HCT116 (cell line): ENCODE measurements at regions not wholly inside any gene's neighbourhood (a gene's known extent, or its start where the extent isn't known, plus 50 kb on each side); places are given as distances from the start of the nearest gene placed in this dataset.

Source experiments
- ATAC-seq: fragments of 200-7000 bp; cut with Tn5 transposase; 2 replicates; pipeline ENCODE4 v1.9.1; 2020; ENCODE audit warnings: mild to moderate bottlenecking, moderate library complexity
- BruUV-seq: library from RNA; stranded (reverse); fragments of 400-500 nt; replicated peaks from 2 replicates; lab custom pipeline; 2021; lab: Mats Ljungman, UMichigan
- CTCF ChIA-PET: fragments of 300-600 bp; sonication (Branson Sonifier 250); formaldehyde crosslinking; loops from one replicate; lab custom pipeline; 2021; ENCODE audit warnings: antibody characterized with exemption; lab: Charles Lee
- POLR2A ChIA-PET: fragments of 300-600, 350-600 bp; sonication (Branson Sonifier 250); formaldehyde crosslinking; loops from one replicate; lab custom pipeline; 2021; ENCODE audit warnings: antibody characterized with exemption; lab: Charles Lee
- RAD21 ChIA-PET, 2 experiments: fragments of 300-600 bp; sonication (Branson Sonifier 250); formaldehyde crosslinking; loops; one replicate each; lab custom pipeline; 2023; ENCODE audit warnings: low total read pairs in 2 of 2; ENCODE audit not compliant: uncharacterized antibody in 2 of 2, unreplicated experiment in 2 of 2, low non-redundant PET in 1 of 2; lab: Charles Lee
- DNase-seq: peaks from one replicate; pipeline ENCODE4 v3.0.0-alpha.2; 2010; ENCODE audit warnings: low read depth, low spot score
- H2AFZ ChIP-seq: fragments of 200-600 bp; shearing (Covaris generic), sonication (generic); 2 replicates; pipeline ENCODE4 v1.6.1; 2017; ENCODE audit warnings: low read depth, mixed run types, mixed read lengths, antibody characterized with exemption, low read length; ENCODE audit not compliant: poor library complexity, severe bottlenecking
- H3K27ac ChIP-seq: 2 replicates; pipeline ENCODE4 v1.5.1; 2012; ENCODE audit warnings: low read depth, low read length
- H3K27me3 ChIP-seq: fragments of 200-600 bp; sonication (generic); 2 replicates; pipeline ENCODE4 v1.6.1; 2016; ENCODE audit warnings: mixed run types, low read length, mixed read lengths; ENCODE audit not compliant: insufficient read depth
- H3K36me3 ChIP-seq, 2 experiments: fragments of 200-500 bp in 1 of 2; fragments of 200-600 bp in 1 of 2; sonication (Bioruptor generic) in 1 of 2; sonication (generic) in 1 of 2; 2 replicates each; pipeline versions ENCODE4 v1.5.1 to v1.6.1; 2014 to 2016; ENCODE audit warnings: low read length in 2 of 2, inconsistent platforms in 1 of 2, mixed read lengths in 1 of 2, mixed run types in 1 of 2; ENCODE audit not compliant: insufficient read depth in 2 of 2, control insufficient read depth in 1 of 2
- H3K4me1 ChIP-seq, 2 experiments: fragments of 200-600 bp in 1 of 2; sonication (generic) in 1 of 2; 2 replicates each; pipeline versions ENCODE4 v1.5.1 to v1.6.1; 2012 to 2017; ENCODE audit warnings: low read length in 2 of 2, inconsistent platforms in 1 of 2, mild to moderate bottlenecking in 1 of 2, mixed read lengths in 1 of 2, mixed run types in 1 of 2, moderate library complexity in 1 of 2; ENCODE audit not compliant: insufficient read depth in 2 of 2, control insufficient read depth in 1 of 2
- H3K4me2 ChIP-seq: fragments of 200-600 bp; sonication (generic); 2 replicates; pipeline ENCODE4 v1.6.1; 2017; ENCODE audit warnings: mixed run types, low read length, mixed read lengths
- H3K4me3 ChIP-seq, 2 experiments: fragments of 200-600 bp in 1 of 2; sonication (generic) in 1 of 2; replicated peaks in 1 of 2; 2 replicates each; pipeline ENCODE4 v1.5.1; 2011 to 2016; ENCODE audit warnings: low read length in 2 of 2, control low read depth in 1 of 2, low read depth in 1 of 2, mild to moderate bottlenecking in 1 of 2, mixed read lengths in 1 of 2, mixed run types in 1 of 2
- H3K79me2 ChIP-seq: fragments of 200-600 bp; sonication (generic); 2 replicates; pipeline ENCODE4 v1.6.1; 2017; ENCODE audit warnings: mild to moderate bottlenecking, mixed run types, low read length, moderate library complexity, mixed read lengths; ENCODE audit not compliant: insufficient read depth
- H3K9ac ChIP-seq: fragments of 200-600 bp; sonication (generic); 2 replicates; pipeline ENCODE4 v1.6.1; 2016; ENCODE audit warnings: low read length, mixed read lengths
- H3K9me2 ChIP-seq: fragments of 200-600 bp; sonication (generic), shearing (Covaris generic); 2 replicates; pipeline ENCODE4 v1.6.1; 2017; ENCODE audit warnings: mixed run types, mild to moderate bottlenecking, moderate library complexity; ENCODE audit not compliant: insufficient read depth
- H3K9me3 ChIP-seq, 2 experiments: fragments of 200-500 bp in 1 of 2; fragments of 200-600 bp in 1 of 2; sonication (Bioruptor generic) in 1 of 2; sonication (generic) in 1 of 2; 2 replicates each; pipeline ENCODE4 v1.6.1; 2014 to 2017; ENCODE audit warnings: low read length in 2 of 2, mixed read lengths in 2 of 2, inconsistent platforms in 1 of 2, low read depth in 1 of 2, mild to moderate bottlenecking in 1 of 2, mixed run types in 1 of 2, moderate library complexity in 1 of 2; ENCODE audit not compliant: control insufficient read depth in 1 of 2, insufficient read depth in 1 of 2
- H4K20me1 ChIP-seq: fragments of 200-600 bp; sonication (generic), shearing (Covaris generic); 2 replicates; pipeline ENCODE4 v1.6.1; 2017; ENCODE audit warnings: mixed run types, mild to moderate bottlenecking, moderate library complexity; ENCODE audit not compliant: insufficient read depth
- ATF3 ChIP-seq: IDR thresholded peaks from 2 replicates; pipeline ENCODE4 v1.6.1; 2012
- EGR1 ChIP-seq: IDR thresholded peaks from 2 replicates; pipeline ENCODE4 v1.6.1; 2012; ENCODE audit warnings: low read depth
- ELF1 ChIP-seq: IDR thresholded peaks from 2 replicates; pipeline ENCODE4 v1.6.1; 2012; ENCODE audit warnings: low read depth, borderline replicate concordance
- EZH2 ChIP-seq: fragments of 200-600 bp; sonication (generic); IDR thresholded peaks from 2 replicates; pipeline ENCODE4 v1.6.1; 2017; ENCODE audit warnings: antibody characterized with exemption, mixed run types
- FOSL1 ChIP-seq: IDR thresholded peaks from 2 replicates; pipeline ENCODE4 v1.6.1; 2012; ENCODE audit warnings: low read depth
- POLR2AphosphoS5 ChIP-seq: IDR thresholded peaks from 2 replicates; pipeline ENCODE4 v1.6.1; 2011; ENCODE audit warnings: mild to moderate bottlenecking, low read depth, low read length, moderate library complexity
- REST ChIP-seq: IDR thresholded peaks from 2 replicates; pipeline ENCODE4 v1.6.1; 2012; ENCODE audit warnings: low read depth
- SRF ChIP-seq: IDR thresholded peaks from 2 replicates; pipeline ENCODE4 v1.6.1; 2012; ENCODE audit warnings: low read depth
- ZFX ChIP-seq: fragments of 450-650 bp; IDR thresholded peaks from 2 replicates; pipeline ENCODE4 v1.6.1; 2017
- intact Hi-C: fragments of 100-400 bp; cut with micrococcal nuclease; formaldehyde crosslinking; loops from 2 replicates; pipeline ENCODE4 v1.10.0; 2022

GRCh38 chr20:51116765-51117686 lies 94.1 kb upstream of the KCNG1 start:
- POLR2A ChIA-PET: no interaction called here
- RAD21 ChIA-PET: no interaction called here
- ATAC-seq: no peak
- Histone ChIP-seq H3K4me2 (no peak overlapping the region), H3K4me3 (no peak overlapping the region), H3K9me2 (no peaks in the 10 kb centered on the region), H3K27ac (no peak overlapping the region), H3K36me3 (no peaks in the 10 kb centered on the region), H3K9me3 (no peaks in the 10 kb centered on the region), H3K4me1 (0 out of 4 replicates have a peak, but pooled peaks cover 0 to 4% of the 10 kb centered on the region in 2 experiments), H2AFZ (no peak overlapping the region), H4K20me1 (no peaks in the 10 kb centered on the region), H3K9ac (no peak overlapping the region), H3K27me3 (peaks cover 8% of the 10 kb centered on the region), H3K79me2 (no peaks in the 10 kb centered on the region)
- intact Hi-C loops: no loop called here
- CTCF ChIA-PET: no interaction called here
- TF ChIP-seq ATF3 (no peak), REST (no peak)
- BruUV-seq: no TSS peak
- DNase-seq: no peak

GRCh38 chr20:51111290-51111689 lies 88.4 kb upstream of the KCNG1 start:
- DNase-seq: no peak
- Histone ChIP-seq H3K9ac (no peak overlapping the region), H3K79me2 (no peaks in the 10 kb centered on the region), H3K4me3 (no peak overlapping the region), H3K9me3 (no peaks in the 10 kb centered on the region), H3K4me2 (no peak overlapping the region), H3K4me1 (no peaks in the 10 kb centered on the region), H3K9me2 (no peaks in the 10 kb centered on the region), H3K27me3 (peaks cover 38% of the 10 kb centered on the region), H3K27ac (no peak overlapping the region), H3K36me3 (no peaks in the 10 kb centered on the region), H4K20me1 (no peaks in the 10 kb centered on the region), H2AFZ (no peak overlapping the region)
- TF ChIP-seq EZH2 (no peak), FOSL1 (no peak), ELF1 (no peak), POLR2AphosphoS5 (no peak), SRF (no peak), ZFX (no peak), REST (no peak), EGR1 (no peak), ATF3 (no peak)
- ChIA-PET POLR2A (no interaction called here), RAD21 (no interaction called here), CTCF (no interaction called here)
- BruUV-seq: no TSS peak
- intact Hi-C loops: no loop called here
- ATAC-seq: no peak
